ENCODE measurements at regions not wholly inside any gene's neighbourhood (a gene's known extent, or its start where the extent isn't known, plus 50 kb on each side); places are given as distances from the start of the nearest gene placed in this dataset.

DNA sequence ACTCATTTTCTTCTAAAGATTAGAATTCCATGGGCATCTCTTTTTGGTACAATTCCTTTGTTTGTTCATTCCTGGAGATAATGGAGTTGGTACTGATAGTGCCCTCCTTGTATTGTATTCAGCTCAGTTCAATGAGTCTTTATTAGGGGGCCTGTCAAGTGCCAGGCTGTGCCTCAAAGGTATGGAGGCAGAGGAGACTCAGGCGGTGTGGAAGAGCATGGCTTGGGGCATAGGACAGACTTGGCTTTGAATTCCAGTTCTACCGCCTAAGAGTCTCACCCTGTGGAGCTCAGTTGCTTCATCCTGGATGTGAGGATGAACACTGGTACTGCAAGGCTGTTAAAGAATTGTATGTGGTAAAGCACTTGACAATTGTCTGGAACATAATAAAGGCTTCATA, 196.6 kb upstream of the IL12A start:
- H3K36me3 ChIP-seq (ENCODE audit: control insufficient read depth in 1 of 2, insufficient read depth in 2 of 2, low read length in 2 of 2), result no peaks in the 10 kb centered on the region
- no peak overlapping the region for H3K27ac ChIP-seq (ENCODE audit: low read depth, low read length)
- H3K79me2 ChIP-seq (ENCODE audit: insufficient read depth, low read length), result peaks cover 9% of the 10 kb centered on the region; the same call in 1 of the 2 replicates
- ATAC-seq (no peak), DNase-seq (ENCODE audit: low read depth, low spot score) (no peak)
- no peak overlapping the region for H3K4me2 ChIP-seq (ENCODE audit: low read length)
- intact Hi-C loops (cut with micrococcal nuclease), result no loop called here
- no peak for TF ChIP-seq CEBPB (IDR thresholded peaks at IDR 0.05; ENCODE audit: low read depth)
- TF ChIP-seq, protein P1, sequence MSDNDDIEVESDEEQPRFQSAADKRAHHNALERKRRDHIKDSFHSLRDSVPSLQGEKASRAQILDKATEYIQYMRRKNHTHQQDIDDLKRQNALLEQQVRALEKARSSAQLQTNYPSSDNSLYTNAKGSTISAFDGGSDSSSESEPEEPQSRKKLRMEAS (IDR thresholded peaks at IDR 0.05), result no peak
- TF ChIP-seq ZFX (IDR thresholded peaks at IDR 0.05), result no peak
- TF ChIP-seq POLR2AphosphoS5 (IDR thresholded peaks at IDR 0.05; ENCODE audit: low read depth, low read length), result no peak
- no peak for TF ChIP-seq TCF7L2 (IDR thresholded peaks at IDR 0.05; ENCODE audit: borderline replicate concordance, extremely low read depth, insufficient read depth, insufficient read length)
- no peaks in the 10 kb centered on the region for H4K20me1 ChIP-seq (ENCODE audit: insufficient read depth)
- BruUV-seq (replicated peaks), result no TSS peak
- CTCF ChIA-PET, result no interaction called here
- H3K27me3 ChIP-seq (ENCODE audit: insufficient read depth, low read length), result no peaks in the 10 kb centered on the region
- POLR2A ChIA-PET, result no interaction called here
- peaks cover 15 to 18% of the 10 kb centered on the region in 2 experiments for H3K4me1 ChIP-seq (ENCODE audit: control insufficient read depth in 1 of 2, insufficient read depth in 2 of 2, low read length in 2 of 2)
- no peaks in the 10 kb centered on the region for H3K9me2 ChIP-seq (ENCODE audit: insufficient read depth)
- no peaks in the 10 kb centered on the region for H3K9me3 ChIP-seq (ENCODE audit: control insufficient read depth in 1 of 2, insufficient read depth in 1 of 2, low read depth in 1 of 2, low read length in 2 of 2)
- RAD21 ChIA-PET (ENCODE audit: low non-redundant PET in 1 of 2, low total read pairs in 2 of 2, uncharacterized antibody in 2 of 2, unreplicated experiment in 2 of 2), result no interaction called here
- H2AFZ ChIP-seq (ENCODE audit: low read depth, low read length, poor library complexity, severe bottlenecking), result no peak overlapping the region
- no peak overlapping the region for H3K4me3 ChIP-seq (replicated peaks in 1 of 2; ENCODE audit: low read depth in 1 of 2, low read length in 2 of 2)
- no peak overlapping the region for H3K9ac ChIP-seq (ENCODE audit: low read length)

DNA sequence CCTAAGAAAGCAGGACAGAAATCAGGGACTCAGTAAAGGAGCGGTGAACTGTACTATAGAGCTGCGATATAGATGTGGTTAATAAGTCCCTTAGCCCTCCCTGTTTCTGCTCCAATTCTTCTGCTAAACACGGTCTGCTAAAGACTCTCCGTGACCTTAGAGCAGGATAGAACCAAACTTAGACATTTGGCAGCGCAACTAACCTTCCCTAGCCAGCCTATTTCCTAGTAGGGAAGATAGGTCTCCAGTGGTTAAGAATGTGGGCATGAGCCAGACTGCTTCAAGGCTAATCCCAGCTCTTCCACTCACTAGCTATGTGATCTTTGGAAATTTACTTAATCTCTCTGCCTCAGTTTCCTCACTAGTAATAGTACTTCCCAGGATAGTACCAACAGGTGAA, 193.6 kb upstream of the IL12A start:
- DNase-seq (ENCODE audit: low read depth, low spot score), result no peak
- ChIA-PET POLR2A (interaction anchor here (1.7 kb wide), 1 partner anchor 8 kb away, joined by 3 read pairs; no protein-coding TSS in a partner anchor), CTCF (interaction anchor here (1.4 kb wide), 1 partner anchor 28 kb away, joined by 3 read pairs; no protein-coding TSS in a partner anchor), RAD21 (ENCODE audit: low non-redundant PET in 1 of 2, low total read pairs in 2 of 2, uncharacterized antibody in 2 of 2, unreplicated experiment in 2 of 2) (no interaction called here)
- no peaks in the 10 kb centered on the region for H4K20me1 ChIP-seq (ENCODE audit: insufficient read depth)
- ATAC-seq, result no peak
- H3K9ac ChIP-seq (ENCODE audit: low read length), result no peak overlapping the region
- no peaks in the 10 kb centered on the region for H3K36me3 ChIP-seq (ENCODE audit: control insufficient read depth in 1 of 2, insufficient read depth in 2 of 2, low read length in 2 of 2)
- H2AFZ ChIP-seq (ENCODE audit: low read depth, low read length, poor library complexity, severe bottlenecking), result no peak overlapping the region
- no peak overlapping the region for H3K27ac ChIP-seq (ENCODE audit: low read depth, low read length)
- H3K4me2 ChIP-seq (ENCODE audit: low read length), result no peak overlapping the region
- no TSS peak for BruUV-seq (replicated peaks)
- no peaks in the 10 kb centered on the region for H3K9me3 ChIP-seq (ENCODE audit: control insufficient read depth in 1 of 2, insufficient read depth in 1 of 2, low read depth in 1 of 2, low read length in 2 of 2)
- H3K9me2 ChIP-seq (ENCODE audit: insufficient read depth), result no peaks in the 10 kb centered on the region
- H3K4me3 ChIP-seq (replicated peaks in 1 of 2; ENCODE audit: low read depth in 1 of 2, low read length in 2 of 2), result no peak overlapping the region
- TF ChIP-seq ZNF274 (IDR thresholded peaks at IDR 0.05; ENCODE audit: low read depth, low read length) (no peak), CBX3 (IDR thresholded peaks at IDR 0.05; ENCODE audit: low read depth) (no peak), ZFX (IDR thresholded peaks at IDR 0.05) (no peak), FOSL1 (IDR thresholded peaks at IDR 0.05; ENCODE audit: low read depth) (no peak)
- no peaks in the 10 kb centered on the region for H3K27me3 ChIP-seq (ENCODE audit: insufficient read depth, low read length)
- peaks cover 9% of the 10 kb centered on the region; the same call in 1 of the 2 replicates for H3K79me2 ChIP-seq (ENCODE audit: insufficient read depth, low read length)
- intact Hi-C loops (cut with micrococcal nuclease), result no loop called here
- peaks cover 0 to 5% of the 10 kb centered on the region in 2 experiments; a peak in 1 of 4 replicates for H3K4me1 ChIP-seq (ENCODE audit: control insufficient read depth in 1 of 2, insufficient read depth in 2 of 2, low read length in 2 of 2)

All from HCT116 (cell line).